IMR-90 (cell line): ENCODE measurements at regions not wholly inside any gene's neighbourhood (a gene's known extent, or its start where the extent isn't known, plus 50 kb on each side); places are given as distances from the start of the nearest gene placed in this dataset.
"Not testable (repeated sequence)": the region's sequence is repeated elsewhere in the genome, so short reads cannot be mapped to it uniquely, and the experiment has no call there.

Experiments used
- ATAC-seq: fragments of 200-7000 bp; cut with Tn5 transposase; 2 replicates; pipeline ENCODE4 v1.9.1; 2020; ENCODE audit warnings: low read depth, mild to moderate bottlenecking, moderate library complexity
- BruUV-seq: library from RNA; stranded (reverse); fragments of 400-500 nt; replicated peaks from 2 replicates; lab custom pipeline; 2021; lab: Mats Ljungman, UMichigan
- CTCF ChIA-PET: fragments of 300-600 bp; formaldehyde crosslinking; extraction: SDS; loops from one replicate; lab custom pipeline; 2021; ENCODE audit warnings: antibody characterized with exemption; lab: Yijun Ruan, JAX
- POLR2A ChIA-PET: fragments of 300-600 bp; sonication (Branson Sonifier 250); formaldehyde crosslinking; loops from one replicate; lab custom pipeline; 2022; ENCODE audit warnings: antibody characterized with exemption; ENCODE audit not compliant: unreplicated experiment; lab: Charles Lee
- DNase-seq: peaks from one replicate; pipeline ENCODE4 v3.0.0; 2013
- H2AFZ ChIP-seq: replicated peaks from 2 replicates; pipeline ENCODE3; 2013; ENCODE audit warnings: low read length, mild to moderate bottlenecking; ENCODE audit not compliant: poor library complexity
- H2AK5ac ChIP-seq: 2 replicates; pipeline ENCODE4 v1.6.1; 2013; ENCODE audit warnings: low read depth, low read length, inconsistent platforms
- H2AK9ac ChIP-seq: replicated peaks from 2 replicates; pipeline ENCODE3; 2013; ENCODE audit warnings: mild to moderate bottlenecking, low read depth, low read length, moderate library complexity; ENCODE audit not compliant: poor library complexity
- H2BK120ac ChIP-seq: 2 replicates; pipeline ENCODE4 v1.6.1; 2013; ENCODE audit warnings: low read depth, low read length, inconsistent platforms
- H2BK15ac ChIP-seq: 3 replicates; pipeline ENCODE4 v1.6.1; 2013; ENCODE audit warnings: low read depth, low read length, inconsistent platforms
- H2BK20ac ChIP-seq: 2 replicates; pipeline ENCODE4 v1.6.1; 2013; ENCODE audit warnings: low read depth, mild to moderate bottlenecking, inconsistent platforms, low read length, moderate library complexity
- H2BK5ac ChIP-seq: 2 replicates; pipeline ENCODE4 v1.6.1; 2013; ENCODE audit warnings: mild to moderate bottlenecking, low read depth, low read length, inconsistent platforms; ENCODE audit not compliant: poor library complexity, severe bottlenecking
- H3K14ac ChIP-seq: replicated peaks from 2 replicates; pipeline ENCODE4 v1.6.1; 2013; ENCODE audit warnings: low read depth, low read length, inconsistent platforms
- H3K18ac ChIP-seq: 2 replicates; pipeline ENCODE4 v1.6.1; 2013; ENCODE audit warnings: low read depth, low read length, control low read depth
- H3K23ac ChIP-seq: 2 replicates; pipeline ENCODE4 v1.6.1; 2013; ENCODE audit warnings: low read depth, low read length, inconsistent platforms
- H3K27ac ChIP-seq: 2 replicates; pipeline ENCODE4 v1.5.1; 2013; ENCODE audit warnings: mild to moderate bottlenecking, control low read depth, low read length; ENCODE audit not compliant: insufficient read depth
- H3K27me3 ChIP-seq: 2 replicates; pipeline ENCODE4 v1.6.1; 2013; ENCODE audit warnings: low read length; ENCODE audit not compliant: control insufficient read depth, insufficient read depth
- H3K36me3 ChIP-seq: 2 replicates; pipeline ENCODE4 v1.6.1; 2013; ENCODE audit warnings: low read length, mixed read lengths; ENCODE audit not compliant: control insufficient read depth, insufficient read depth
- H3K4ac ChIP-seq: 2 replicates; pipeline ENCODE4 v1.6.1; 2013; ENCODE audit warnings: low read depth, low read length, inconsistent platforms
- H3K4me1 ChIP-seq: 2 replicates; pipeline ENCODE4 v1.6.1; 2013; ENCODE audit warnings: low read length, mixed read lengths; ENCODE audit not compliant: control insufficient read depth, insufficient read depth
- H3K4me2 ChIP-seq: 2 replicates; pipeline ENCODE4 v1.6.1; 2013; ENCODE audit warnings: low read depth, mild to moderate bottlenecking, control low read depth, low read length, moderate library complexity
- H3K4me3 ChIP-seq: 2 replicates; pipeline ENCODE4 v1.5.1; 2013; ENCODE audit warnings: low read depth, mild to moderate bottlenecking, control low read depth, low read length, moderate library complexity; ENCODE audit not compliant: insufficient read depth
- H3K56ac ChIP-seq: 2 replicates; pipeline ENCODE4 v1.6.1; 2013; ENCODE audit warnings: low read length, inconsistent platforms; ENCODE audit not compliant: insufficient read depth; ENCODE audit errors: extremely low read depth
- H3K79me1 ChIP-seq, 2 experiments: 2 replicates each; pipeline ENCODE4 v1.6.1; 2013; ENCODE audit warnings: low read length in 2 of 2, inconsistent platforms in 1 of 2, low read depth in 1 of 2
- H3K9ac ChIP-seq: 2 replicates; pipeline ENCODE4 v1.6.1; 2013; ENCODE audit warnings: low read depth, low read length, control low read depth
- H3K9me1 ChIP-seq: 2 replicates; pipeline ENCODE4 v1.6.1; 2013; ENCODE audit warnings: low read length, inconsistent platforms; ENCODE audit not compliant: insufficient read depth
- H3K9me3 ChIP-seq: 2 replicates; pipeline ENCODE4 v1.6.1; 2013; ENCODE audit warnings: low read length; ENCODE audit not compliant: control insufficient read depth, insufficient read depth
- H4K20me1 ChIP-seq: 2 replicates; pipeline ENCODE4 v1.6.1; 2013; ENCODE audit warnings: low read length, inconsistent platforms; ENCODE audit not compliant: insufficient read depth
- H4K5ac ChIP-seq: 2 replicates; pipeline ENCODE4 v1.6.1; 2013; ENCODE audit warnings: mild to moderate bottlenecking, low read depth, low read length, control low read depth
- H4K8ac ChIP-seq, 2 experiments: 2 replicates each; pipeline ENCODE4 v1.6.1; 2013; ENCODE audit warnings: low read depth in 2 of 2, low read length in 2 of 2, control low read depth in 1 of 2, inconsistent platforms in 1 of 2
- H4K91ac ChIP-seq: 2 replicates; pipeline ENCODE4 v1.6.1; 2013; ENCODE audit warnings: low read depth, low read length, inconsistent platforms; ENCODE audit not compliant: insufficient read depth
- BHLHE40 ChIP-seq: fragments of 150-350 bp; IDR thresholded peaks from 2 replicates; pipeline ENCODE4 v1.6.1; 2016; ENCODE audit warnings: mild to moderate bottlenecking, low read depth, low read length
- MAFK ChIP-seq: IDR thresholded peaks from 2 replicates; pipeline ENCODE4 v1.6.1; 2012; ENCODE audit warnings: low read depth, low read length, improper control_type of control experiment
- MAZ ChIP-seq: IDR thresholded peaks from 2 replicates; pipeline ENCODE4 v1.6.1; 2012; ENCODE audit warnings: low read depth, mild to moderate bottlenecking, low read length, improper control_type of control experiment, moderate library complexity, borderline replicate concordance
- MXI1 ChIP-seq: IDR thresholded peaks from 2 replicates; pipeline ENCODE4 v1.6.1; 2012; ENCODE audit warnings: low read depth, mild to moderate bottlenecking, low read length, moderate library complexity, borderline replicate concordance
- NFE2L2 ChIP-seq: fragments of 150-350 bp; IDR thresholded peaks from 2 replicates; pipeline ENCODE4 v1.6.1; 2016; ENCODE audit warnings: low read depth, mild to moderate bottlenecking, low read length
- POLR2A ChIP-seq: IDR thresholded peaks from 2 replicates; pipeline ENCODE4 v1.6.1; 2012; ENCODE audit warnings: mild to moderate bottlenecking, low read depth, low read length
- RAD21 ChIP-seq: IDR thresholded peaks from 2 replicates; pipeline ENCODE4 v1.6.1; 2012; ENCODE audit warnings: low read length, improper control_type of control experiment
- RCOR1 ChIP-seq: IDR thresholded peaks from 2 replicates; pipeline ENCODE4 v1.6.1; 2012; ENCODE audit warnings: mild to moderate bottlenecking, low read length, improper control_type of control experiment; ENCODE audit not compliant: insufficient replicate concordance
- RFX5 ChIP-seq: IDR thresholded peaks from 2 replicates; pipeline ENCODE4 v1.8.0; 2012; ENCODE audit warnings: low read depth, mild to moderate bottlenecking, low read length, moderate library complexity
- WGBS, 2 experiments: methylation state at CpG; one replicate each; pipeline versions ENCODE4 v1.1.5 to v1.1.7; 2013; ENCODE audit warnings: missing lambda C conversion rate in 2 of 2; ENCODE audit not compliant: insufficient read length in 1 of 2; ENCODE audit errors: extremely low coverage in 2 of 2; 5-methylcytosine and 5-hydroxymethylcytosine counted together
- dilution Hi-C: fragments of 300-500 bp; cut with HindIII; formaldehyde crosslinking; loops from one replicate; pipeline ENCODE4 v1.14.3; 2018; ENCODE audit warnings: low sequenced_read_pairs; ENCODE audit not compliant: unreplicated experiment
- in situ Hi-C: fragments of 300-500 bp; cut with MboI; formaldehyde crosslinking; loops from 3 replicates; pipeline ENCODE4 v1.14.3; 2019; ENCODE audit warnings: low sequenced_read_pairs, inconsistent platforms, mixed read lengths
- intact Hi-C: fragments of 100-400 bp; cut with micrococcal nuclease; formaldehyde crosslinking; loops from 2 replicates; pipeline ENCODE4 v1.10.0; 2022
- TF ChIP-seq, protein P1 (sequence below): conservative IDR thresholded peaks from 2 replicates; pipeline ENCODE4 v1.5.1; 2012; ENCODE audit warnings: mild to moderate bottlenecking, low read depth, low read length, improper control_type of control experiment

- no peak overlapping the region for H3K27ac ChIP-seq
- no peak overlapping the region for H4K91ac ChIP-seq
- no peak overlapping the region for H2BK120ac ChIP-seq
- no peak overlapping the region for H3K56ac ChIP-seq
- no peaks in the 10 kb centered on the region for H3K9me3 ChIP-seq
- no peak overlapping the region for H3K4ac ChIP-seq
- H4K5ac ChIP-seq = no peak overlapping the region
- no peak overlapping the region for H2BK5ac ChIP-seq
- H3K79me1 ChIP-seq = no peaks in the 10 kb centered on the region
- no peaks in the 10 kb centered on the region for H3K4me1 ChIP-seq
- H3K36me3 ChIP-seq = no peaks in the 10 kb centered on the region
- no peak overlapping the region for H2BK15ac ChIP-seq
- no peak overlapping the region for H4K8ac ChIP-seq
- no peak for ATAC-seq
- ChIA-PET CTCF (no interaction called here), POLR2A (no interaction called here)
- TF ChIP-seq POLR2A = no peak
- no peak for TF ChIP-seq MAFK
- TF ChIP-seq MAZ = no peak
- no peak for TF ChIP-seq RAD21
- TF ChIP-seq, protein P1, sequence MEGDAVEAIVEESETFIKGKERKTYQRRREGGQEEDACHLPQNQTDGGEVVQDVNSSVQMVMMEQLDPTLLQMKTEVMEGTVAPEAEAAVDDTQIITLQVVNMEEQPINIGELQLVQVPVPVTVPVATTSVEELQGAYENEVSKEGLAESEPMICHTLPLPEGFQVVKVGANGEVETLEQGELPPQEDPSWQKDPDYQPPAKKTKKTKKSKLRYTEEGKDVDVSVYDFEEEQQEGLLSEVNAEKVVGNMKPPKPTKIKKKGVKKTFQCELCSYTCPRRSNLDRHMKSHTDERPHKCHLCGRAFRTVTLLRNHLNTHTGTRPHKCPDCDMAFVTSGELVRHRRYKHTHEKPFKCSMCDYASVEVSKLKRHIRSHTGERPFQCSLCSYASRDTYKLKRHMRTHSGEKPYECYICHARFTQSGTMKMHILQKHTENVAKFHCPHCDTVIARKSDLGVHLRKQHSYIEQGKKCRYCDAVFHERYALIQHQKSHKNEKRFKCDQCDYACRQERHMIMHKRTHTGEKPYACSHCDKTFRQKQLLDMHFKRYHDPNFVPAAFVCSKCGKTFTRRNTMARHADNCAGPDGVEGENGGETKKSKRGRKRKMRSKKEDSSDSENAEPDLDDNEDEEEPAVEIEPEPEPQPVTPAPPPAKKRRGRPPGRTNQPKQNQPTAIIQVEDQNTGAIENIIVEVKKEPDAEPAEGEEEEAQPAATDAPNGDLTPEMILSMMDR = no peak
- no peak for TF ChIP-seq BHLHE40
- no peak for TF ChIP-seq NFE2L2
- TF ChIP-seq RCOR1 = no peak
- TF ChIP-seq MXI1 = no peak
- TF ChIP-seq RFX5 = no peak
- H3K18ac ChIP-seq = no peak overlapping the region
- DNase-seq = no peak
- H2BK20ac ChIP-seq = no peak overlapping the region
- no peaks in the 10 kb centered on the region for H3K27me3 ChIP-seq
- no peaks in the 10 kb centered on the region for H3K9me1 ChIP-seq
- no TSS peak for BruUV-seq
- no CpG with 5 or more reads among the region's 1 CpG for WGBS, 2 experiments
- intact Hi-C loops = no loop called here
- no peak overlapping the region for H3K23ac ChIP-seq
- H3K14ac ChIP-seq = no peak overlapping the region
- no peak overlapping the region for H3K4me3 ChIP-seq
- no peak overlapping the region for H2AK9ac ChIP-seq
- in situ Hi-C loops = no loop called here
- H2AFZ ChIP-seq = no peak overlapping the region
- no peak overlapping the region for H3K4me2 ChIP-seq
- no peak overlapping the region for H2AK5ac ChIP-seq
- dilution Hi-C loops = no loop called here
- H3K9ac ChIP-seq = no peak overlapping the region
- no peaks in the 10 kb centered on the region for H4K20me1 ChIP-seq
These were observed 247.6 kb downstream of the SLC4A3 start for GRCh38 chr2:219875036-219875435.

DNA sequence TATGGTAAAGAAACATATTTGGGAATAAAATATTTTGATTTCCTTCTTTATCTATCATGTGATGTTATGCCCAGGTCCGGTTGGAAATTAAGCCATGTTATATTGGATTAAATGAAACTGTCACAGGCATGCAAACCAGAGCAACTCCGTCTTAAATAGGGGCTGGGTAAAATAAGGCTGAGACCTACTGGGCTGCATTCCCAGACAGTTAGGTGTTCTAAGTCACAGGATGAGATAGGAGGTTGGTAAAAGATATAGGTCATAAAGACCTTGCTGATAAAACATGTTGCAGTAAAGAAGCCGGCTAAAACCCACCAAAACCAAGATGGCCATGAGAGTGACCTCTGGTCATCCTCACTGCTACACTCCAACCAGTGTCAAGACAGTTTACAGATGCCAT lies 248.6 kb downstream of the SLC4A3 start:
- WGBS, 2 experiments = 0% methylated on average over 1 of the region's 3 CpGs; no CpG with 5 or more reads in 1 of the 2 experiments
- H2BK20ac ChIP-seq, H3K4me1 ChIP-seq, H4K5ac ChIP-seq, H2BK5ac ChIP-seq, H2BK15ac ChIP-seq, H3K14ac ChIP-seq, intact Hi-C loops, H3K27me3 ChIP-seq, H3K9ac ChIP-seq, H2AK9ac ChIP-seq, H3K4ac ChIP-seq, H2AFZ ChIP-seq, CTCF ChIA-PET, POLR2A ChIA-PET, H3K36me3 ChIP-seq, ATAC-seq, H3K18ac ChIP-seq, H3K27ac ChIP-seq, H4K91ac ChIP-seq, H3K23ac ChIP-seq, DNase-seq, H3K79me1 ChIP-seq, H3K4me2 ChIP-seq, BruUV-seq, H3K56ac ChIP-seq, dilution Hi-C loops, H2AK5ac ChIP-seq, H3K9me3 ChIP-seq, H2BK120ac ChIP-seq, H4K20me1 ChIP-seq, H3K4me3 ChIP-seq, in situ Hi-C loops, H4K8ac ChIP-seq, H3K9me1 ChIP-seq: not testable (repeated sequence)
